Spleen (tissue), 7 donors: ENCODE measurements at regions not wholly inside any gene's neighbourhood (a gene's known extent, or its start where the extent isn't known, plus 50 kb on each side); places are given as distances from the start of the nearest gene placed in this dataset.

ENCODE experiments used
- CTCF ChIP-seq, 11 experiments: fragments of 200-600 bp in 7 of 11; fragments of 450-650 bp in 4 of 11; sonication (generic) in 4 of 11; IDR thresholded peaks in 8 of 11; conservative IDR thresholded peaks in 3 of 11; 1 replicate in 7 of 11; 2 replicates in 4 of 11; pipeline versions ENCODE4 v1.4.0 to v1.8.0; 2016 to 2021; ENCODE audit warnings: antibody characterized with exemption in 11 of 11, inconsistent platforms in 4 of 11, mild to moderate bottlenecking in 1 of 11
- POLR2A ChIP-seq, 3 donors: fragments of 450-650 bp; IDR thresholded peaks; one replicate each; pipeline ENCODE4 v1.5.1; 2017; ENCODE audit warnings: antibody characterized with exemption in 3 of 3, mild to moderate bottlenecking in 1 of 3
- donor health status: DM: no; HTN: no; CAD: no; lungs with moderate emphysema.
- donor health status: DM: no; HTN: no; CAD: no.
- donor health status: DM: no; HTN: no; CAD: no.

- TF ChIP-seq CTCF (IDR thresholded peaks at IDR 0.05 in 8 of 11, conservative IDR thresholded peaks at IDR 0.05 in 3 of 11) (no peak), POLR2A (IDR thresholded peaks at IDR 0.05) (no peak)
These were observed 67.7 kb upstream of the ZNF469 start for GRCh38 chr16:88314991-88315542.
